ENCODE measurements at regions not wholly inside any gene's neighbourhood (a gene's known extent, or its start where the extent isn't known, plus 50 kb on each side); places are given as distances from the start of the nearest gene placed in this dataset.
"Not testable (repeated sequence)": the region's sequence is repeated elsewhere in the genome, so short reads cannot be mapped to it uniquely, and the experiment has no call there.

GRCh38 chr9:83133316-83133715 lies 70.4 kb upstream of the RASEF start:
- no peak for DNase-seq

- no peak for DNase-seq
Observed at GRCh38 chr9:83132768-83133167, 69.8 kb upstream of the RASEF start.

GRCh38 chr9:83130541-83130940 lies 67.6 kb upstream of the RASEF start:
- DNase-seq: no peak

- no peak for DNase-seq
Observed at GRCh38 chr9:83125671-83126070, 62.7 kb upstream of the RASEF start.

- no peak for DNase-seq
Observed at GRCh38 chr9:83119873-83120272, 56.9 kb upstream of the RASEF start.

GRCh38 chr9:83116026-83116425 lies 53.1 kb upstream of the RASEF start:
- DNase-seq: no peak

GRCh38 chr9:83113445-83113844 lies 50.5 kb upstream of the RASEF start:
- DNase-seq: not testable (repeated sequence)

Data from SW 1271 (cell line).